Kidney epithelial cell (primary cell): ENCODE measurements at regions not wholly inside any gene's neighbourhood (a gene's known extent, or its start where the extent isn't known, plus 50 kb on each side); places are given as distances from the start of the nearest gene placed in this dataset.

ENCODE experiments used
- DNase-seq: peaks from one replicate; pipeline ENCODE4 v3.0.0-alpha.2; 2010; ENCODE audit warnings: low read depth
- H3K27me3 ChIP-seq: 2 replicates; pipeline ENCODE4 v1.6.0; 2011; ENCODE audit warnings: low read length; ENCODE audit not compliant: control insufficient read depth, insufficient read depth
- H3K36me3 ChIP-seq: 2 replicates; pipeline ENCODE4 v1.5.1; 2011; ENCODE audit warnings: low read length; ENCODE audit not compliant: control insufficient read depth, insufficient read depth
- H3K4me3 ChIP-seq: 2 replicates; pipeline ENCODE4 v1.5.1; 2011; ENCODE audit warnings: low read depth, mild to moderate bottlenecking, control low read depth, low read length
- CTCF ChIP-seq: IDR thresholded peaks from 2 replicates; pipeline ENCODE4 v1.5.1; 2011; ENCODE audit warnings: mild to moderate bottlenecking, moderate library complexity, low read length, control low read depth, inconsistent platforms; ENCODE audit not compliant: insufficient read depth, poor library complexity, severe bottlenecking

GRCh38 chr22:47411006-47411405 lies 648.6 kb downstream of the TBC1D22A start:
- Histone ChIP-seq H3K4me3 (no peak overlapping the region), H3K36me3 (no peaks in the 10 kb centered on the region), H3K27me3 (no peaks in the 10 kb centered on the region)
- no peak for TF ChIP-seq CTCF
- no peak for DNase-seq

- no peak for DNase-seq
- no peaks in the 10 kb centered on the region for H3K36me3 ChIP-seq
- no peak for TF ChIP-seq CTCF
- no peak overlapping the region for H3K4me3 ChIP-seq
- H3K27me3 ChIP-seq: no peaks in the 10 kb centered on the region
Measured at GRCh38 chr22:47409539-47410275, 647.3 kb downstream of the TBC1D22A start.

DNA sequence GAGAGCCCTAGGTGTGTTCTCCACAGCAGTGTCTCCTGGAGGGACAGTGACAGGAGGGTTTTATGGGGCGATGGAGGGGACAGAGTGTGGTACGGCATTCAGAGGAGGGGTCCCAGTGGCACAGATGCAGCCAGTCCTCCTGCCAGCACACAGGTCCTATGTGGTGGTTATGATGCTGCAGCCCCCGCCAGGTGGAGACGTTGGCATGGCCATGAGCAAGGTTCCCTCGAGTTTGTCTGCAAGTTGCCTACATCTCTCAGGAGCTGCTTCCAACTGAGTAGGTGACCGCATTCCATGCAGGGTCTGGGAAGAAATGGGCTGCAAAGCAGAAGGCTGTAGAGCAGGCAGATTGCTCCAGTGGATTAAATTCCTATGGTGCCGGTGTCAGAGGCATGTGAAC lies 646.0 kb downstream of the TBC1D22A start:
- H3K36me3 ChIP-seq: no peaks in the 10 kb centered on the region

GRCh38 chr22:47407461-47408025 lies 645.1 kb downstream of the TBC1D22A start:
- DNase-seq: no peak
- no peak for TF ChIP-seq CTCF
- H3K4me3 ChIP-seq: no peak overlapping the region
- no peaks in the 10 kb centered on the region for H3K36me3 ChIP-seq
- H3K27me3 ChIP-seq: no peaks in the 10 kb centered on the region

More for the DNA sequence above, 646.0 kb downstream of the TBC1D22A start:
- no peak for TF ChIP-seq CTCF
- H3K27me3 ChIP-seq: no peaks in the 10 kb centered on the region
- no peak overlapping the region for H3K4me3 ChIP-seq
- no peak for DNase-seq

- no peak for TF ChIP-seq CTCF
- DNase-seq: no peak
Measured at GRCh38 chr22:47406896-47407295, 644.4 kb downstream of the TBC1D22A start.

More at GRCh38 chr22:47406896-47407295, 644.4 kb downstream of the TBC1D22A start:
- Histone ChIP-seq H3K36me3 (no peaks in the 10 kb centered on the region), H3K4me3 (no peak overlapping the region), H3K27me3 (no peaks in the 10 kb centered on the region)
